HepG2 (cell line): ENCODE measurements at regions not wholly inside any gene's neighbourhood (a gene's known extent, or its start where the extent isn't known, plus 50 kb on each side); places are given as distances from the start of the nearest gene placed in this dataset.

Experiments used
- ATAC-seq: fragments of 200-7000 bp; cut with Tn5 transposase; 3 replicates; pipeline ENCODE4 v1.9.1; 2020; ENCODE audit warnings: mild to moderate bottlenecking, moderate library complexity
- BruUV-seq: library from RNA; stranded (reverse); fragments of 400-500 nt; replicated peaks from 2 replicates; lab custom pipeline; 2021; lab: Mats Ljungman, UMichigan
- CTCF ChIA-PET: fragments of 300-600 bp; formaldehyde crosslinking; extraction: SDS; loops from one replicate; lab custom pipeline; 2021; ENCODE audit warnings: low total read pairs, inconsistent platforms, low intra/inter-chr PET ratio; lab: Yijun Ruan, JAX
- POLR2A ChIA-PET: fragments of 350-600 bp; sonication (Branson Sonifier 250); formaldehyde crosslinking; loops from one replicate; lab custom pipeline; 2020; ENCODE audit warnings: antibody characterized with exemption, inconsistent platforms; lab: Yijun Ruan, JAX
- DNase-seq: peaks from one replicate; pipeline ENCODE4 v3.0.0-alpha.2; 2015; ENCODE audit warnings: low spot score
- FAIRE-seq: peaks from 3 replicates; lab custom pipeline; 2011; peaks lifted over from hg19 to GRCh38; lab: Jason Lieb, UNC
- H2AFZ ChIP-seq: one replicate; pipeline ENCODE4 v1.6.1; 2011; ENCODE audit warnings: low read length, inconsistent platforms
- H3K27ac ChIP-seq: fragments of 300-600 bp; 3 replicates; pipeline ENCODE4 v1.8.0; 2011; ENCODE audit warnings: mixed run types, mild to moderate bottlenecking, mixed read lengths, low read length, inconsistent platforms; ENCODE audit not compliant: insufficient read depth; ENCODE audit errors: extremely low read length
- H3K27me3 ChIP-seq, 2 experiments: fragments of 200-600 bp in 1 of 2; 2 replicates in 1 of 2; 3 replicates in 1 of 2; pipeline versions ENCODE4 v1.6.0 to v1.8.0; 2011; ENCODE audit warnings: low read length in 2 of 2, mild to moderate bottlenecking in 2 of 2, moderate library complexity in 2 of 2, inconsistent platforms in 1 of 2; ENCODE audit not compliant: insufficient read depth in 2 of 2, control insufficient read depth in 1 of 2
- H3K36me3 ChIP-seq, 2 experiments: fragments of 200-600 bp in 1 of 2; replicated peaks in 1 of 2; 2 replicates in 1 of 2; 3 replicates in 1 of 2; pipeline versions ENCODE4 v1.5.1 to v1.8.0; 2011; ENCODE audit warnings: low read length in 2 of 2, inconsistent platforms in 1 of 2; ENCODE audit not compliant: insufficient read depth in 2 of 2, control insufficient read depth in 1 of 2
- H3K4me1 ChIP-seq: 2 replicates; pipeline ENCODE4 v1.5.1; 2012; ENCODE audit warnings: low read length, inconsistent platforms; ENCODE audit not compliant: insufficient read depth
- H3K4me2 ChIP-seq: 2 replicates; pipeline ENCODE4 v1.6.0; 2011; ENCODE audit warnings: low read depth, low read length, inconsistent platforms
- H3K4me3 ChIP-seq, 3 experiments: fragments of 200-600 bp in 1 of 3; sonication (generic), shearing (Covaris generic) in 1 of 3; replicated peaks in 1 of 3; 2 replicates each; pipeline ENCODE4 v1.5.1; 2011 to 2016; ENCODE audit warnings: low read length in 3 of 3, inconsistent platforms in 2 of 3, low read depth in 2 of 3, mild to moderate bottlenecking in 2 of 3, control low read depth in 1 of 3, mixed read lengths in 1 of 3; ENCODE audit not compliant: insufficient read depth in 1 of 3
- H3K79me2 ChIP-seq: one replicate; pipeline ENCODE4 v1.6.1; 2011; ENCODE audit warnings: low read length, inconsistent platforms; ENCODE audit not compliant: insufficient read depth
- H3K9ac ChIP-seq: 2 replicates; pipeline ENCODE4 v1.6.0; 2011; ENCODE audit warnings: mild to moderate bottlenecking, low read depth, low read length, inconsistent platforms; ENCODE audit not compliant: insufficient read depth
- H3K9me3 ChIP-seq: 2 replicates; pipeline ENCODE4 v1.5.1; 2012; ENCODE audit warnings: mild to moderate bottlenecking, low read length
- H4K20me1 ChIP-seq: 2 replicates; pipeline ENCODE4 v1.6.0; 2011; ENCODE audit warnings: inconsistent platforms, mild to moderate bottlenecking, low read length, moderate library complexity; ENCODE audit not compliant: insufficient read depth
- ATRX ChIP-seq: sonication (generic); formaldehyde crosslinking; IDR thresholded peaks from 2 replicates; pipeline ENCODE4 v1.4.0; 2020; ENCODE audit warnings: missing genetic modification reagents, borderline replicate concordance
- HOXA7 ChIP-seq: sonication (generic); formaldehyde crosslinking; IDR thresholded peaks from 2 replicates; pipeline ENCODE4 v1.8.1; 2022; ENCODE audit warnings: mild to moderate bottlenecking, missing genetic modification reagents, moderate library complexity
- ZFP41 ChIP-seq: sonication (generic); formaldehyde crosslinking; IDR thresholded peaks from 2 replicates; pipeline ENCODE4 v1.4.0; 2020; ENCODE audit warnings: mild to moderate bottlenecking, missing genetic modification reagents, borderline replicate concordance
- ZNF333 ChIP-seq: sonication (generic); formaldehyde crosslinking; IDR thresholded peaks from 2 replicates; pipeline ENCODE4 v1.4.0; 2020; ENCODE audit warnings: mild to moderate bottlenecking, missing genetic modification reagents, borderline replicate concordance
- ZNF768 ChIP-seq: sonication (generic); formaldehyde crosslinking; IDR thresholded peaks from 2 replicates; pipeline ENCODE4 v1.4.0; 2020; ENCODE audit warnings: missing genetic modification reagents
- ZNF772 ChIP-seq: sonication (generic); formaldehyde crosslinking; IDR thresholded peaks from 2 replicates; pipeline ENCODE4 v1.5.0; 2020; ENCODE audit warnings: mild to moderate bottlenecking, missing genetic modification reagents
- ZNF775 ChIP-seq: sonication (generic); formaldehyde crosslinking; IDR thresholded peaks from 2 replicates; pipeline ENCODE4 v1.4.0; 2020; ENCODE audit warnings: missing genetic modification reagents, mild to moderate bottlenecking, moderate library complexity, borderline replicate concordance
- WGBS: methylation state at CpG from one replicate; pipeline ENCODE4 v1.1.6; 2017; ENCODE audit warnings: low lambda C conversion rate; 5-methylcytosine and 5-hydroxymethylcytosine counted together
- in situ Hi-C: cut with HindIII; loops from 2 replicates; pipeline ENCODE4 v1.10.0; 2017; ENCODE audit warnings: low pct_unique_long_range_greater_than_20kb; ENCODE audit not compliant: extremely low pct_ligation_motif_present
- intact Hi-C: fragments of 100-400 bp; cut with micrococcal nuclease; formaldehyde crosslinking; loops from one replicate; pipeline ENCODE4 v1.10.0; 2022; ENCODE audit not compliant: unreplicated experiment
- TF ChIP-seq, protein P1 (sequence below): sonication (generic); formaldehyde crosslinking; IDR thresholded peaks from 2 replicates; pipeline ENCODE4 v1.4.0; 2020; ENCODE audit warnings: low read depth, mild to moderate bottlenecking, missing genetic modification reagents
- TF ChIP-seq, protein P2 (sequence below): sonication (generic); formaldehyde crosslinking; IDR thresholded peaks from 2 replicates; pipeline ENCODE4 v1.5.0; 2020; ENCODE audit warnings: mild to moderate bottlenecking, missing genetic modification reagents, moderate library complexity
- TF ChIP-seq, protein P3 (sequence below): sonication (generic); formaldehyde crosslinking; conservative IDR thresholded peaks from 2 replicates; pipeline ENCODE4 v1.4.0; 2020; ENCODE audit warnings: missing genetic modification reagents
- TF ChIP-seq, protein P4 (sequence below): IDR thresholded peaks from 2 replicates; pipeline ENCODE4 v1.6.1; 2016; ENCODE audit warnings: missing genetic modification reagents, missing compliant biosample characterization

DNA sequence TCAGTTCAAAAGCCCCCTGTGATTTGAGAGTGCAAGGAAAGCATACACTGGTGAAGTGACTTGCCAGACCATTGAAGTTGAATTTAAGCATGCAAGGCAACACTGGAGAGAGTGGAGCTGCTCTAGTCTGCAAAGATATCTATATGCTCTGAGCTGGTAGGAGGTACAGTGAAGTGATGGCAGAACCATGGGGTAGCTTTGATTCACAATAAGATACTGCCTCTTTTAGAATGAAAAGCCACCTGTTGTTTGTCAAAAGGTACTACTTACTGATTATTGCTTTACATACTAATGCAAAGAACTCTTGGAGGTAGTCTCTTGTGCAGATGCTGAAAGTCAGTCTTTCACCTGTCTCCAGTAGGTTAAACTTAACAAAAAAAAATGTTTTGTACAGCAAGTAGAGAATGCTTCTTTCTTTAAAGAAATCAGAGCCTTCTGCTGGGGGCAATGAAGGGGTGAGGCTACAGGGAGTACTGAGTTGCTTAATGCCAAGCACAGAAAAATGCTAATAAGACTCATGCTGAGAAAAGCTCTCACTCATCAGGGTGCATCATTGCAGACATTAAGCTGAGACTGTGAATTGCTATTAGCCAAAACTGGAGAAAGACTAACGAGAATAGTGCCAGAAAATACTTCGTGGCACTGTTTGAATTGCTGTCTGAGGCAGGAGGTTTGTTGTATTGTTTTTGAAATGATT is 1150.5 kb upstream of the TMPRSS15 start (continued):
- TF ChIP-seq ZFP41 (CRISPR knock-in tag) (no peak), ZNF772 (CRISPR knock-in tag) (no peak)

DNA sequence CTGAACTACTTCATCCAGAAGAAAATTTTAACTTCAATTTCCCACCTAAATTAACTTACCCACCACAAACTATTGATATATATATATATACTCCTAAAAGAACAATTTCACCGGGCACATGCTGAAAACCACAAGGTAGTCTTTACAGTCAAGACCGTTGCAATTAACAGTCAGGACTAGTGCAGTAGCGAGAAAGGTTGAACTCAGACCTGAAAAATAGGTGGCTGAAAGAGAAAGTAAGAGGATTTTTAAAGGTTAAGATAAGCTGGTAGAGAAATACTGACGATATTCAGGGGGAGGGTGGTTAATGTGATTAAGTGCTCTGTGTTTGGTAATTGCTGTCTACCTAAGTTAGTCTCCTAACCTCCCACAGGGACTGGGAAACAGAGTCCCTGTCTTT is 1153.5 kb upstream of the TMPRSS15 start:
- Histone ChIP-seq H4K20me1 (no peaks in the 10 kb centered on the region), H3K4me1 (no peaks in the 10 kb centered on the region), H3K4me2 (no peak overlapping the region), H2AFZ (no peak overlapping the region), H3K9ac (no peak overlapping the region), H3K9me3 (peaks cover 80% of the 10 kb centered on the region), H3K27me3 (no peaks in the 10 kb centered on the region), H3K36me3 (no peaks in the 10 kb centered on the region), H3K79me2 (no peaks in the 10 kb centered on the region), H3K4me3 (no peak overlapping the region), H3K27ac (no peak overlapping the region)
- under 1% methylated on average over 4 of the region's 4 CpGs for WGBS
- no TSS peak for BruUV-seq
- in situ Hi-C loops = no loop called here
- ChIA-PET CTCF (no interaction called here), POLR2A (no interaction called here)
- no peak for DNase-seq
- intact Hi-C loops = no loop called here
- FAIRE-seq = no peak
- no peak for ATAC-seq
- TF ChIP-seq HOXA7 (CRISPR knock-in tag) (no peak), ZNF333 (no peak), ATRX (CRISPR knock-in tag) (no peak), ZNF768 (no peak), ZNF775 (CRISPR knock-in tag) (no peak)
- TF ChIP-seq, protein P1, sequence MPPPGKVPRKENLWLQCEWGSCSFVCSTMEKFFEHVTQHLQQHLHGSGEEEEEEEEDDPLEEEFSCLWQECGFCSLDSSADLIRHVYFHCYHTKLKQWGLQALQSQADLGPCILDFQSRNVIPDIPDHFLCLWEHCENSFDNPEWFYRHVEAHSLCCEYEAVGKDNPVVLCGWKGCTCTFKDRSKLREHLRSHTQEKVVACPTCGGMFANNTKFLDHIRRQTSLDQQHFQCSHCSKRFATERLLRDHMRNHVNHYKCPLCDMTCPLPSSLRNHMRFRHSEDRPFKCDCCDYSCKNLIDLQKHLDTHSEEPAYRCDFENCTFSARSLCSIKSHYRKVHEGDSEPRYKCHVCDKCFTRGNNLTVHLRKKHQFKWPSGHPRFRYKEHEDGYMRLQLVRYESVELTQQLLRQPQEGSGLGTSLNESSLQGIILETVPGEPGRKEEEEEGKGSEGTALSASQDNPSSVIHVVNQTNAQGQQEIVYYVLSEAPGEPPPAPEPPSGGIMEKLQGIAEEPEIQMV (CRISPR knock-in tag) = no peak
- TF ChIP-seq, protein P2, sequence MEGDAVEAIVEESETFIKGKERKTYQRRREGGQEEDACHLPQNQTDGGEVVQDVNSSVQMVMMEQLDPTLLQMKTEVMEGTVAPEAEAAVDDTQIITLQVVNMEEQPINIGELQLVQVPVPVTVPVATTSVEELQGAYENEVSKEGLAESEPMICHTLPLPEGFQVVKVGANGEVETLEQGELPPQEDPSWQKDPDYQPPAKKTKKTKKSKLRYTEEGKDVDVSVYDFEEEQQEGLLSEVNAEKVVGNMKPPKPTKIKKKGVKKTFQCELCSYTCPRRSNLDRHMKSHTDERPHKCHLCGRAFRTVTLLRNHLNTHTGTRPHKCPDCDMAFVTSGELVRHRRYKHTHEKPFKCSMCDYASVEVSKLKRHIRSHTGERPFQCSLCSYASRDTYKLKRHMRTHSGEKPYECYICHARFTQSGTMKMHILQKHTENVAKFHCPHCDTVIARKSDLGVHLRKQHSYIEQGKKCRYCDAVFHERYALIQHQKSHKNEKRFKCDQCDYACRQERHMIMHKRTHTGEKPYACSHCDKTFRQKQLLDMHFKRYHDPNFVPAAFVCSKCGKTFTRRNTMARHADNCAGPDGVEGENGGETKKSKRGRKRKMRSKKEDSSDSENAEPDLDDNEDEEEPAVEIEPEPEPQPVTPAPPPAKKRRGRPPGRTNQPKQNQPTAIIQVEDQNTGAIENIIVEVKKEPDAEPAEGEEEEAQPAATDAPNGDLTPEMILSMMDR = no peak
- TF ChIP-seq, protein P3, sequence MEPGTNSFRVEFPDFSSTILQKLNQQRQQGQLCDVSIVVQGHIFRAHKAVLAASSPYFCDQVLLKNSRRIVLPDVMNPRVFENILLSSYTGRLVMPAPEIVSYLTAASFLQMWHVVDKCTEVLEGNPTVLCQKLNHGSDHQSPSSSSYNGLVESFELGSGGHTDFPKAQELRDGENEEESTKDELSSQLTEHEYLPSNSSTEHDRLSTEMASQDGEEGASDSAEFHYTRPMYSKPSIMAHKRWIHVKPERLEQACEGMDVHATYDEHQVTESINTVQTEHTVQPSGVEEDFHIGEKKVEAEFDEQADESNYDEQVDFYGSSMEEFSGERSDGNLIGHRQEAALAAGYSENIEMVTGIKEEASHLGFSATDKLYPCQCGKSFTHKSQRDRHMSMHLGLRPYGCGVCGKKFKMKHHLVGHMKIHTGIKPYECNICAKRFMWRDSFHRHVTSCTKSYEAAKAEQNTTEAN = no peak
- TF ChIP-seq, protein P4, sequence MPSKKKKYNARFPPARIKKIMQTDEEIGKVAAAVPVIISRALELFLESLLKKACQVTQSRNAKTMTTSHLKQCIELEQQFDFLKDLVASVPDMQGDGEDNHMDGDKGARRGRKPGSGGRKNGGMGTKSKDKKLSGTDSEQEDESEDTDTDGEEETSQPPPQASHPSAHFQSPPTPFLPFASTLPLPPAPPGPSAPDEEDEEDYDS (CRISPR knock-in tag) = no peak
